ENCODE measurements at regions not wholly inside any gene's neighbourhood (a gene's known extent, or its start where the extent isn't known, plus 50 kb on each side); places are given as distances from the start of the nearest gene placed in this dataset.

- no peak for TF ChIP-seq CTCF (IDR thresholded peaks at IDR 0.05; ENCODE audit: low read depth, low read length, poor library complexity, severe bottlenecking)
- TF ChIP-seq EZH2phosphoT487 (IDR thresholded peaks at IDR 0.05; ENCODE audit: borderline replicate concordance, low read length) = no peak
Measured at GRCh38 chr13:42454749-42455148, 119.2 kb upstream of the TNFSF11 start.
